HG03558 (cell line): ENCODE measurements at regions not wholly inside any gene's neighbourhood (a gene's known extent, or its start where the extent isn't known, plus 50 kb on each side); places are given as distances from the start of the nearest gene placed in this dataset.
A peak's percentile ranks its signal among the peaks of the same experiment; 100 is the strongest.
"Not testable (repeated sequence)": the region's sequence is repeated elsewhere in the genome, so short reads cannot be mapped to it uniquely, and the experiment has no call there.

Experiments used
- ATAC-seq: cut with Tn5 transposase; IDR thresholded peaks from one replicate; pipeline ENCODE4 v1.9.1; 2021; ENCODE audit warnings: moderate number of reproducible peaks; ENCODE audit not compliant: unreplicated experiment; ENCODE audit errors: extremely low read depth

DNA sequence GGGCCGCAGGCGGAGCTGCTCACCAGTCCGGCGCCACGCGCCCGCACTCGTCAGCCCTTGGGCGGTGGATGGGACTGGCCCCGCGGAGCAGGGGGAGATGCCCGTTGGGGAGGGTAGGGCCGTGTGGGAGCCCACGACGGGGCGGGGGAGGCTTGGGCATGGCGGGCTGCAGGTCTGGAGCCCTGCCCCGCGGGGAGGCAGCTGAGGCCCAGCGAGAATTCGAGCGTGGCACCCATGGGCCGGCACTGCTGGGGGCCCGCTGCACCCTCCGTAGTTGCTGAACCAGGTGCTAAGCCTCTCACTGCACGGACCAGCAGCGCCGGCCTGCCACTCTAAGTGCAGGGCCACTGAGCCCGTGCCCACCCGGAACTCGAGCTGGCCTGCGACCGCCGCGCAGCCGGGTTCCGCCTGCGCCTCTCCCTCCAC, 182.4 kb upstream of the ERBB4 start:
- ATAC-seq, result no peak

- ATAC-seq, result not testable (repeated sequence)
Measured at GRCh38 chr2:212715411-212715810, 176.8 kb upstream of the ERBB4 start.

- ATAC-seq, result no peak
Measured at GRCh38 chr2:212713681-212714080, 175.1 kb upstream of the ERBB4 start.

- ATAC-seq, result no peak
Measured at GRCh38 chr2:212712991-212713390, 174.4 kb upstream of the ERBB4 start.

DNA sequence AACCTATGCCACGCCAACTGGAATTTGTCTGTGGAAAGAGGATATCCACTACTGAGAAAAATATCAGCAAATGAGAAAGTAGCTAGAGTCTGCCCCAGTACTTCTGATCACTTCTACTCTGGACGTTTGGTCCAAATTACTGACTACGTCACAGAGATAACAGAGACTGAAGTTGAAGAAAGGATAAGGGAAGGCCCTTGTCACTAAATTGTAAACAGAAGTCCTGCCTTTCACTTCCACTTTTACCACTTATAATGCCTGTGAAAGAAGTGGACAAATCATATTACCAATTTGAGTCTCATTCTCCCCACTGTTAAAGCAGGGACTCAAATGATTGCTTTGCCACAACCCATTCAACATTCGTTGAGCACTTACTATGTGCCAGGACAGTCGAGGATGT, 173.9 kb upstream of the ERBB4 start:
- ATAC-seq, result no peak

DNA sequence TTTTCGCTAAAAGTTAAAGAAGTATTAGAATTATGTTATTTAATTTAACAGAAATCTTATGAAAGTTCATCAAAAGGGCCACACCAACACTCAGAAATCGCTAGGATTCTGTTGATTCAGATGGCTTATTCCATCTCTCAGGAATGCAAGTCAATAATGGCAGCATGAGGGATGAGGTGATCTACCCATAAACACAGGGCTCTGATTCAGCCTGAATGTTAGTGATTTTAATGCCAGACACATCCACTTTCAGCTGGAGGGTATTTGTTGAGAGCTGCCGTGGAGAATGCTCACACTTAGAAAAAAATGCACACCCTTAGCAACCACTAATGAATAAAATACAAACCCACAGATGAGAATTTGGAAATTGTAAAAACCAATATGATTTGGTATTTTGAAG, 173.3 kb upstream of the ERBB4 start:
- no peak for ATAC-seq

DNA sequence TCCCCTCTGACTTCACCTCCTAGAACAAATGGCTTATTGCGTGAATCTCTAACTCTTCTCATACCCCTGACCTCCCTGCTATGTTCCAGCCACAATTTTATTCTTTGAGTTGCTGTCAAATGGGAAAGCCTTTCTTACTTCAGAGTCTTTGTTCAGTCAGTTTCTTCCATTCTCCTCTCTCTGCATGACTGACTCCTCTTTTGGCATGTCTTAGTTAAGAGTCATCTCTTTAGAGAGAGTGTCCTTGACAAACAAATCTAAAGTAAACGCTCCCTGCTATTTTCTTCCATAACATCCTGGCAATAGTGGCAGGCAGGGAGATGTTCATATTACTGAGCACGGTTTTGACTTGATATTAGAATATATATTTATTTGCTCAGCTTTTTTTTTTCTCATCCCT, 170.7 kb upstream of the ERBB4 start:
- no peak for ATAC-seq

DNA sequence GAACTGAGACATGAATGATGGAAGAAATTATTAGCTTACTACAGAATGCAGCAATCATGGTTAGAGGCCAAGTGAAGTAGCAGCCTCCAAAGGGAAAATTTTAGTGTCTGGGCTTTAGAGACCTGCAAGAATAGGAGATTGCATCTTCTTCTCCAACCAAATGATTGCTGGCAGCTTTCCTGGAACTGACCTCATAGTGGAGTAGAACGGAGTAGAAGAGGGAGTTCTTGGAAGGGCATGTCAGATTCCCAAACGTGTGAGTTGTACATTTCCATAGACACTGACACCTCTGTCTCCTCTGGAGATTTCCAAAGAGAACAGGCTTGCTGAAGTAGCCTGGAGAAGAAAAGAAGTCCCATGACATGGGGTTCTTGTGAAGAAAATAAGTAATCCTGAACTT, 169.8 kb upstream of the ERBB4 start:
- ATAC-seq, result no peak

DNA sequence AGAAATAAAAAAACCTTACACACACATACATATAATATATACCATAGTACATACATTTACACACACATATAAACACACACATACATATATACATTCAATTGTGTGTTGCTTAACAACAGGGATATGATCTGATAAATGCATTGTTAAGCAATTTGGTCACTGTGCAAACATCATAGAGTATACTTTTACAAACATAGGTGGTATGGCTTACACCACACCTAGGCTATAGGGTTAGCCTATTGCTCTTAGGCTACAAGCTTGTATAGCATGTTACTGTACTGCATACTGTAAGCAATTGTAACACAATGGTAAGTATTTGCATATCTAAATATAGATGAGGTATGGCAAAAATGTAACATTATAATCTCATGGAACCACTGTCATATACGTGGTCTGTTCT, 156.8 kb upstream of the ERBB4 start:
- no peak for ATAC-seq

GRCh38 chr2:212694398-212694797, 155.8 kb upstream of the ERBB4 start:
- no peak for ATAC-seq

- no peak for ATAC-seq
Measured at GRCh38 chr2:212692466-212692865, 153.9 kb upstream of the ERBB4 start.

GRCh38 chr2:212686285-212686895, 147.8 kb upstream of the ERBB4 start:
- ATAC-seq, result peak; percentile 54

- no peak for ATAC-seq
Measured at GRCh38 chr2:212683346-212684097, 144.9 kb upstream of the ERBB4 start.

DNA sequence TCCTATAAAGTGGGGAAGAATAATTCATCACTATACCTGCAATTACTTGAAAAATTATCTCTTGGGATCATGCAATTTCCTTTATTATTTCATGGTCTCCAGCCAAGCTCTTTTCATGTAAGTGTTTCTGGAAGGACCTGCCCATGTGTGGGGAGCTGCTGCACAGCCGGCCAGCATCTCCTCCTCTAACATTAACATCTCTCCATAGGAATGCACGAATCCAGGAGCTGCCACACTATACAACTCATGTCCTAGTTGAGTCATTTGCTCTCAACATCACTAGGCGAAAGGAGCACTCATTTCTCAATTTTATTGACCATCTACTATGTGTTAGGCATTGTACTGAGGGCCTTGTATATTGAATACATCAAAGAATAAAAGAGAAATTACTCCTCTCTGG, 144.3 kb upstream of the ERBB4 start:
- ATAC-seq, result no peak

DNA sequence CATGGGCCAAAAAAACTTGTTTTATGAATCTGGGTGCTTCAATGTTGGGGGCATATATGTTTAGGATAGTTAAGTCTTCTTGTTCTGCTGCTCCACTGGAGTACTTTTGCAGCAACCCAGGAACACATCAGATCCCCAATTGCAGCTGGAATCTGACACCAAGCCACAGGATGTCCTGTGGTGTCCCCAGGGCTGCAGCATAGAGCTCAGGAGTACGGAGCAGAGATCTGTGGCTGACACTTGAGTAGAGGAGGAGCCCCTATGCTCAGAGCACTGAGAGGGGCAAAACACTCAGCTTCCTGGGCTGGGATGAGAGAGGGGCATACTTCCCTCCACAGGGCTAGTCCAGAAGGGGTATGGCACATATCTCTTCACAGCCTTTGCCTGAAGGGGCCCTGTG, 138.9 kb upstream of the ERBB4 start:
- ATAC-seq, result no peak

- no peak for ATAC-seq
Measured at GRCh38 chr2:212672186-212672585, 133.6 kb upstream of the ERBB4 start.

DNA sequence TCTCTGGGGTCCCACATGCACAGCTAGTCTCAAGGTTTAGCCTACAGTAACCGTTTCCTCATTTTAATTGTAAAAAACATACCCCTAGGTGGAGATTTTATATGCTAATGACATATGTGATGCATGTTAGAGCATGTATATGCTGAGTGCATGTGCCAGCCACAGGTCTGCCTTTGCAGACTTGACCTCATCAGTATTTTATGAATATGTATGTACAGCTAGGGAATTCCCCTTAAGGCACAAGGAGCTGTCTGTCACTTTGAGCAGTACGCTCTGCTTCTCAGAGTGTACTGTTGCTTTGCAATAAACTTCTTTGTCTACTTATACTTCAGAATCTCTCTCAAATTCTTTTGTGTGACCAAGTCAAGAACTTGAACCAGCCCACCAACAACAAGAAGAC, 131.2 kb upstream of the ERBB4 start:
- no peak for ATAC-seq

- ATAC-seq, result no peak
Measured at GRCh38 chr2:212667751-212668316, 129.2 kb upstream of the ERBB4 start.

DNA sequence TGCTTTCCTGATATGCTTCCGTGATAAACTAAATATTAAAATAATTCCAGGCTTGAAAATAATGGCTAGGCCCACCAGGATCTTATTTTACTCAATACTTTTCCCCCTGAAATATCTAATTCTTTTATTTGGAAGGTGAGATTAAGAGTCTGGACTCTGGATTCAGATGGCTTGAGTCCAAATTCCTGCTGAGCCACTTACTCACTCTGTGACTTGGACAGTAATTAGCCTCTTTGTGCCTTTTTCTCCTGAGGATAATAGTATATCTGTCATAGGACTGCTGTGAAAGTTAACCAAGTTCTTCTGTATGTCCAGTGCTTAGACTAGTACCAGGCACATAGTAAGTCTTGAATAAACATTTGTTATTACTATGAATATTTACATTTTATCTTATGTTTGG, 127.3 kb upstream of the ERBB4 start:
- no peak for ATAC-seq

- ATAC-seq, result no peak
Measured at GRCh38 chr2:212659441-212659840, 120.8 kb upstream of the ERBB4 start.

DNA sequence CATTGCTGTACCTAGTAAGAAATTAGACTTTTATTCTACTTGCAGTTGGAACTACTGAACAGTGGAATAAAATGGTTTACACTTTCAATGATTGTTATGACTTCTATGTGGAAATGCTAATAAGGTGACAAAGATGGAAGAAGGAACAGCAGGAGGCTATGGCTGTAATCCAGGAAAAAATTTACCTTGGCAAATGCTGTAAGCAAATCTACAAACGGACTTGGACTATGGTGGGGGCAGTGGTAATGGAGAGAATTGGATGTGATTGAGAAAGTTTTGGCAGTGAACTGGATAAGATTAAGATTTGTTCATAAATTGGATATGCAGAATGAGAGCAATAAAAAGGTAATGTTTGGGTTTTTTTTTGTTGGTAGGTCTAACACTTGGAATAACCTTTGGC, 111.0 kb upstream of the ERBB4 start:
- ATAC-seq, result no peak
